Right atrium auricular region (tissue), 2 donors: ENCODE measurements at regions not wholly inside any gene's neighbourhood (a gene's known extent, or its start where the extent isn't known, plus 50 kb on each side); places are given as distances from the start of the nearest gene placed in this dataset.

Experiments
- DNase-seq: peaks from one replicate; pipeline ENCODE4 v3.0.0-alpha.2; 2019; ENCODE audit warnings: low spot score
- H3K27ac ChIP-seq, 2 donors: fragments of 200-600 bp; sonication (generic); 1 replicate in 1 of 2; 2 replicates in 1 of 2; pipeline ENCODE4 v1.5.1; 2016 to 2019
- H3K27me3 ChIP-seq, 2 donors: fragments of 200-600 bp; sonication (generic); one replicate each; pipeline versions ENCODE4 v1.5.1 to v1.6.0; 2017 to 2019
- H3K36me3 ChIP-seq: fragments of 200-600 bp; sonication (generic); one replicate; pipeline ENCODE4 v1.5.1; 2016
- H3K4me1 ChIP-seq, 2 donors: fragments of 200-600 bp; sonication (generic); one replicate each; pipeline versions ENCODE4 v1.5.1 to v1.6.0; 2017 to 2019
- H3K4me3 ChIP-seq, 2 donors: fragments of 200-600 bp; sonication (generic); 1 replicate in 1 of 2; 2 replicates in 1 of 2; pipeline ENCODE4 v1.5.1; 2017 to 2019; ENCODE audit warnings: mild to moderate bottlenecking in 1 of 2, moderate library complexity in 1 of 2
- H3K9me3 ChIP-seq, 2 donors: fragments of 200-600 bp; sonication (generic); one replicate each; pipeline ENCODE4 v1.5.1; 2019
- CTCF ChIP-seq, 2 donors: fragments of 200-600 bp; sonication (generic); IDR thresholded peaks; one replicate each; pipeline ENCODE4 v1.5.1; 2019; ENCODE audit warnings: antibody characterized with exemption in 2 of 2

- no peak for TF ChIP-seq CTCF (IDR thresholded peaks at IDR 0.05)
- Histone ChIP-seq H3K9me3 (no peaks in the 10 kb centered on the region), H3K4me3 (no peak overlapping the region), H3K4me1 (no peaks in the 10 kb centered on the region), H3K36me3 (no peaks in the 10 kb centered on the region), H3K27me3 (no peaks in the 10 kb centered on the region), H3K27ac (no peak overlapping the region)
- DNase-seq = no peak
Observed at GRCh38 chr18:29821544-29821943, 1221.0 kb downstream of the DSC3 start.

- Histone ChIP-seq H3K27me3 (no peaks in the 10 kb centered on the region), H3K9me3 (no peaks in the 10 kb centered on the region), H3K27ac (no peak overlapping the region), H3K4me1 (no peaks in the 10 kb centered on the region), H3K36me3 (no peaks in the 10 kb centered on the region), H3K4me3 (no peak overlapping the region)
- no peak for DNase-seq
- no peak for TF ChIP-seq CTCF (IDR thresholded peaks at IDR 0.05)
Observed at GRCh38 chr18:29811519-29811918, 1231.0 kb downstream of the DSC3 start.

GRCh38 chr18:29780816-29781215 is 1261.7 kb downstream of the DSC3 start:
- no peak for DNase-seq
- no peak for TF ChIP-seq CTCF (IDR thresholded peaks at IDR 0.05)
- Histone ChIP-seq H3K27ac (no peak overlapping the region), H3K4me1 (no peaks in the 10 kb centered on the region), H3K27me3 (no peaks in the 10 kb centered on the region), H3K36me3 (no peaks in the 10 kb centered on the region), H3K4me3 (no peak overlapping the region), H3K9me3 (no peaks in the 10 kb centered on the region)

GRCh38 chr18:29779096-29779495 is 1263.4 kb downstream of the DSC3 start:
- no peak overlapping the region for H3K4me3 ChIP-seq

GRCh38 chr18:29753379-29753778 is 1289.2 kb downstream of the DSC3 start:
- H3K27me3 ChIP-seq = no peaks in the 10 kb centered on the region
- H3K27ac ChIP-seq = no peak overlapping the region
- H3K4me1 ChIP-seq = no peaks in the 10 kb centered on the region
- TF ChIP-seq CTCF (IDR thresholded peaks at IDR 0.05) = no peak
- H3K9me3 ChIP-seq = no peaks in the 10 kb centered on the region
- DNase-seq = no peak
- no peak overlapping the region for H3K4me3 ChIP-seq
- H3K36me3 ChIP-seq = no peaks in the 10 kb centered on the region

More at GRCh38 chr18:29779096-29779495, 1263.4 kb downstream of the DSC3 start:
- no peak for TF ChIP-seq CTCF (IDR thresholded peaks at IDR 0.05)
- Histone ChIP-seq H3K36me3 (no peaks in the 10 kb centered on the region), H3K4me1 (no peaks in the 10 kb centered on the region), H3K9me3 (no peaks in the 10 kb centered on the region), H3K27ac (no peak overlapping the region), H3K27me3 (no peaks in the 10 kb centered on the region)
- DNase-seq = no peak

- no peaks in the 10 kb centered on the region for H3K9me3 ChIP-seq
- no peaks in the 10 kb centered on the region for H3K36me3 ChIP-seq
- TF ChIP-seq CTCF (IDR thresholded peaks at IDR 0.05) = no peak
- no peaks in the 10 kb centered on the region for H3K27me3 ChIP-seq
- DNase-seq = no peak
- H3K4me1 ChIP-seq = no peaks in the 10 kb centered on the region
- H3K27ac ChIP-seq = no peak overlapping the region
- no peak overlapping the region for H3K4me3 ChIP-seq
Observed at GRCh38 chr18:29749704-29750103, 1292.8 kb downstream of the DSC3 start.
